ENCODE measurements at regions not wholly inside any gene's neighbourhood (a gene's known extent, or its start where the extent isn't known, plus 50 kb on each side); places are given as distances from the start of the nearest gene placed in this dataset.

DNA sequence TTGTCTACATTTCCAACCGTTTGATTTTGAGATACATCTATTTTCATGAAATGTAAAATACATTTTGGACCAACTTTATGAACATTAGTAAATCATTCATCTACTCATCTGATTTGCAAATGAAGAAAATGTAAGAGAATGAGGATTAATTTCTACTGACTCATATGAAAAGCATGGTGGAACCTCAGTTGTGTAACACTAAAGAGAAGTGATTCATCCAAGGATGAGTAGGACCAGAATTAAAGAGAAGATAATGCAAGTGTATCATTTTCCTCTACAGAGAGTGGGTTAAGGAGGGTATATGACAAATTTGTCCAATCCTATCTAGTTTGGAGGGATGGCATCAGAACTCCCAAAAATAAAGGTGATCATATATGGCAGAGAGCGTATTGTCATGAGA is 1967.6 kb downstream of the MRPL39 start:
- TF ChIP-seq, protein P1, sequence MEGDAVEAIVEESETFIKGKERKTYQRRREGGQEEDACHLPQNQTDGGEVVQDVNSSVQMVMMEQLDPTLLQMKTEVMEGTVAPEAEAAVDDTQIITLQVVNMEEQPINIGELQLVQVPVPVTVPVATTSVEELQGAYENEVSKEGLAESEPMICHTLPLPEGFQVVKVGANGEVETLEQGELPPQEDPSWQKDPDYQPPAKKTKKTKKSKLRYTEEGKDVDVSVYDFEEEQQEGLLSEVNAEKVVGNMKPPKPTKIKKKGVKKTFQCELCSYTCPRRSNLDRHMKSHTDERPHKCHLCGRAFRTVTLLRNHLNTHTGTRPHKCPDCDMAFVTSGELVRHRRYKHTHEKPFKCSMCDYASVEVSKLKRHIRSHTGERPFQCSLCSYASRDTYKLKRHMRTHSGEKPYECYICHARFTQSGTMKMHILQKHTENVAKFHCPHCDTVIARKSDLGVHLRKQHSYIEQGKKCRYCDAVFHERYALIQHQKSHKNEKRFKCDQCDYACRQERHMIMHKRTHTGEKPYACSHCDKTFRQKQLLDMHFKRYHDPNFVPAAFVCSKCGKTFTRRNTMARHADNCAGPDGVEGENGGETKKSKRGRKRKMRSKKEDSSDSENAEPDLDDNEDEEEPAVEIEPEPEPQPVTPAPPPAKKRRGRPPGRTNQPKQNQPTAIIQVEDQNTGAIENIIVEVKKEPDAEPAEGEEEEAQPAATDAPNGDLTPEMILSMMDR (IDR thresholded peaks at IDR 0.05; ENCODE audit: borderline replicate concordance, extremely low read depth, low read length, poor library complexity, severe bottlenecking): no peak
- TF ChIP-seq EZH2 (IDR thresholded peaks at IDR 0.05; ENCODE audit: borderline replicate concordance, low read depth, low read length, severe bottlenecking): no peak

Measured in DND-41 (cell line).